IPS-15b (cell line): ENCODE measurements at regions not wholly inside any gene's neighbourhood (a gene's known extent, or its start where the extent isn't known, plus 50 kb on each side); places are given as distances from the start of the nearest gene placed in this dataset.

ENCODE experiments used
- H3K27me3 ChIP-seq: one replicate; pipeline ENCODE4 v1.6.1; 2013; ENCODE audit warnings: low read length; ENCODE audit not compliant: control insufficient read depth, insufficient read depth
- H3K36me3 ChIP-seq: one replicate; pipeline ENCODE4 v1.6.1; 2013; ENCODE audit warnings: low read length; ENCODE audit not compliant: control insufficient read depth, insufficient read depth
- H3K4me1 ChIP-seq: one replicate; pipeline ENCODE4 v1.6.1; 2013; ENCODE audit warnings: mild to moderate bottlenecking, low read length; ENCODE audit not compliant: control insufficient read depth, insufficient read depth
- H3K4me3 ChIP-seq: one replicate; pipeline ENCODE4 v1.5.1; 2013; ENCODE audit warnings: low read depth, low read length
- H3K9ac ChIP-seq: one replicate; pipeline ENCODE4 v1.6.1; 2013; ENCODE audit warnings: low read depth, mild to moderate bottlenecking, low read length
- H3K9me3 ChIP-seq: one replicate; pipeline ENCODE4 v1.6.1; 2013; ENCODE audit warnings: mild to moderate bottlenecking, low read length; ENCODE audit not compliant: control insufficient read depth, insufficient read depth

GRCh38 chr7:88368686-88369085, 62.0 kb upstream of the STEAP4 start:
- Histone ChIP-seq H3K36me3 (no peaks in the 10 kb centered on the region), H3K4me1 (no peaks in the 10 kb centered on the region)

GRCh38 chr7:88366845-88367244, 60.2 kb upstream of the STEAP4 start:
- H3K27me3 ChIP-seq: no peaks in the 10 kb centered on the region
- no peaks in the 10 kb centered on the region for H3K9me3 ChIP-seq
- H3K36me3 ChIP-seq: no peaks in the 10 kb centered on the region
- no peak overlapping the region for H3K9ac ChIP-seq
- no peak overlapping the region for H3K4me3 ChIP-seq
- H3K4me1 ChIP-seq: no peaks in the 10 kb centered on the region

More at GRCh38 chr7:88368686-88369085, 62.0 kb upstream of the STEAP4 start:
- Histone ChIP-seq H3K4me3 (no peak overlapping the region), H3K27me3 (no peaks in the 10 kb centered on the region), H3K9ac (no peak overlapping the region), H3K9me3 (no peaks in the 10 kb centered on the region)

- H3K36me3 ChIP-seq: no peaks in the 10 kb centered on the region
- no peak overlapping the region for H3K9ac ChIP-seq
- no peaks in the 10 kb centered on the region for H3K4me1 ChIP-seq
- H3K4me3 ChIP-seq: no peak overlapping the region
- H3K27me3 ChIP-seq: no peaks in the 10 kb centered on the region
- H3K9me3 ChIP-seq: no peaks in the 10 kb centered on the region
Measured at GRCh38 chr7:88363869-88364268, 57.2 kb upstream of the STEAP4 start.

DNA sequence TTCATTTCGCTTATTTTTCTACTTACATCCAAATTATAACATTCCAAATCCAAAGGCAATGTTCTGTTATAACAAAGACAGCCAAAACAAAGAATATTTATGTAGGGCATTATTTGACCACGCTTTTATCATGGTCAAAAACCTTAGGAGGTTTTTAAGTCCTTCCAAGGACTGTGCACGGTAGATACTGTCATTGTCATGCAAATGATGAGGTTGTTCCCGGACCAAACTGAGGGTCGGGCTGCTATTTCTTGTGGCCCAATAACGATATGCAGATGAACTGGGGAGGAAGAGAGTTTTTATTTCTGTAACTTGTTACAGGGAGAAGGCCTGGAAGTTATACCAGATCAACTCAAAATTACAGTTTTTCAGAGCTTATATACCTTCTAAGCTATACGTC, 56.6 kb upstream of the STEAP4 start:
- Histone ChIP-seq H3K4me1 (no peaks in the 10 kb centered on the region), H3K27me3 (no peaks in the 10 kb centered on the region), H3K4me3 (no peak overlapping the region), H3K36me3 (no peaks in the 10 kb centered on the region), H3K9me3 (no peaks in the 10 kb centered on the region), H3K9ac (no peak overlapping the region)

GRCh38 chr7:88361357-88361756, 54.7 kb upstream of the STEAP4 start:
- Histone ChIP-seq H3K36me3 (no peaks in the 10 kb centered on the region), H3K9ac (no peak overlapping the region), H3K4me1 (no peaks in the 10 kb centered on the region), H3K4me3 (no peak overlapping the region), H3K9me3 (no peaks in the 10 kb centered on the region), H3K27me3 (no peaks in the 10 kb centered on the region)

DNA sequence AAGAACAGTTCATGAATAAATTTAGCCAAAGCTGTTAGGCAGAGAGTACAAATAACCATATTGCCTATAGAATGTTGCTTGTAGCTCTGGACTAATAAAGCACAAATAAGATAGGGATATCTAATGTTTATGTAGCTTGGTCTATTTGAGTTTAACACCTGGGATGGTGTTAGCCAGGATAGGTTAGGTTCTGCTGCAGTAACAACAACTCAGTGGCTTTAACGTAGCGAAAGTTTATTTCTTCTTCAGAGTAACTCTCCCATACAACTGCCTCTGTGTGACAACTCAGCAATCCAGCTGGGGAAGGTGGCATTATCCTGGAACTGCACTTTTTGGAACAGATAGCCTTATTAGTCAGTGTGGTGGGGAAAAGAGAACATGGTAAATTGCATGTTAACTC, 52.2 kb upstream of the STEAP4 start:
- no peaks in the 10 kb centered on the region for H3K27me3 ChIP-seq
- no peaks in the 10 kb centered on the region for H3K4me1 ChIP-seq
- H3K4me3 ChIP-seq: no peak overlapping the region
- no peak overlapping the region for H3K9ac ChIP-seq
- no peaks in the 10 kb centered on the region for H3K36me3 ChIP-seq
- H3K9me3 ChIP-seq: no peaks in the 10 kb centered on the region

DNA sequence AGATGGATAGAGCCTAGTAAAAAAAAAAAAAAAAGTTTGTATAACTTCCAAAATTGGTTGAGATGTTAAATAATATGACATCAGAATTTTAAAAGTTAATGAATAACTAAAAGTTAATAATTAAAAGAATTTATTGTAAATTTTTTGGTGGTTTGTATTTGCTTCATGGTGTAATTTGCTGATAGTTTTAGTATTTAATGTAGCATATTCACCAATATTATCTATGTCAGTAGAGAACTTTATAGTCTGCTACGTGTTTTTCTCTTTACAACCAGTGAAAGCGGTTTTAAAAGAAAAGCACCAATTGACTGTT, 51.8 kb upstream of the STEAP4 start:
- no peaks in the 10 kb centered on the region for H3K27me3 ChIP-seq
- no peaks in the 10 kb centered on the region for H3K36me3 ChIP-seq
- no peaks in the 10 kb centered on the region for H3K4me1 ChIP-seq
- H3K4me3 ChIP-seq: no peak overlapping the region
- H3K9me3 ChIP-seq: no peaks in the 10 kb centered on the region
- H3K9ac ChIP-seq: no peak overlapping the region

DNA sequence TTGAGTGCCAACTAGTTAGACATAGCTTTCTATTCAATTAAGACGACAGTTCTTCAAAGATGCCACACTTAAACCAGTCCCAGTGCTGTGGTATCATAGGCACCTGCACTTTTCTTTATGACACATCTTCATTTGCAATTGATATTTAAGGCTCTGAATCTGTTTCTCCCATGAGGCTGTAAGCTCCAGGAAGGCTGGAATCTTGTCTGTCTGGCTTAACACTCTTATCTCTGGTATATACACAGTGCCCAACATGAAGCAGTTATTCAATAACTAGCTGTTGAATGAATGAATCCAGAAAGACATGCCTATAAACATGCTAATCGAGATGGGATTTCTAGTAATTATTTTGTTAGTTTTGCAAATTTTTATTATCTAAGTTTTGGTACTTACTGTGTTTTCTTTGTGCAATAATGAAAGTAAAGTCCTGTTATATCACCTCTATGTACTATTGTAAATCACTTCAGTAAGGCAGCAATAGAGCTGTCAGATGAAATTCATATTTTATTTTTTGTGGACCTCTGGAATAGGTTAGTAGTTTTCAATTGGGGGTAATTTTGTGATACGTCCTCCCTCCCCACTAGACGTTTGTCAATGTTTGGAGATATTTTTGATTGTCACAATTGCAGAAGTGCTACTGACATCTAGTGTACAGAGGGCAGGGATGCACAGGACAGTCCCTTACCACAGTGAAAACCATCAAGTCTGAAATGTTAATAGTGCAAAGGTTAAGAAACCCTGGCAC, 51.3 kb upstream of the STEAP4 start:
- Histone ChIP-seq H3K4me3 (no peak overlapping the region), H3K36me3 (no peaks in the 10 kb centered on the region), H3K9ac (no peak overlapping the region), H3K9me3 (no peaks in the 10 kb centered on the region), H3K27me3 (no peaks in the 10 kb centered on the region), H3K4me1 (no peaks in the 10 kb centered on the region)

DNA sequence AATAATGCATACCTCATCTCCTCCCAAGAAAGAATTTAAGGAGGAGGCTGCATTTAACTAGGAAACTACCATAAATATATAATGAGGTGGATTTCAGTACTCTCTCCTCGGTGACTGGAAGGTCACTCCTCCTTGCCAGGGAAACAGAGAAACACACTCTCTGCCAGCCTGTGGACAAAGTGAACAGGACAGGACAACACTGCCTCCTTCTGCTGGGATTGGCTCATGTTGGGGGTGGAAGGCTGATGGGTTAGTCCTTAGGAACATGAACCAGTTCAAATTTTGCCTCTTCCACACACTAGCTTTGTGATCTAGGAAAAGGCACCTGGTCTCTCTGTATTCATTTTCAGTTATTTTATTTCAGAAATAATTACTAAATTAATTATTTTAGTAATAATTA, 50.6 kb upstream of the STEAP4 start:
- H3K9ac ChIP-seq: no peak overlapping the region
- H3K4me3 ChIP-seq: no peak overlapping the region
- H3K4me1 ChIP-seq: no peaks in the 10 kb centered on the region
- H3K27me3 ChIP-seq: no peaks in the 10 kb centered on the region
- H3K9me3 ChIP-seq: no peaks in the 10 kb centered on the region
- H3K36me3 ChIP-seq: no peaks in the 10 kb centered on the region
